Panc1 (cell line): ENCODE measurements at regions not wholly inside any gene's neighbourhood (a gene's known extent, or its start where the extent isn't known, plus 50 kb on each side); places are given as distances from the start of the nearest gene placed in this dataset.

Source experiments
- ATAC-seq: fragments of 200-7000 bp; cut with Tn5 transposase; 2 replicates; pipeline ENCODE4 v1.9.1; 2020; ENCODE audit warnings: mild to moderate bottlenecking, moderate library complexity
- BruUV-seq: library from RNA; stranded (reverse); fragments of 400-500 nt; replicated peaks from 2 replicates; lab custom pipeline; 2021; lab: Mats Ljungman, UMichigan
- CTCF ChIA-PET: fragments of 300-600 bp; sonication (Branson Sonifier 250); formaldehyde crosslinking; loops from one replicate; lab custom pipeline; 2022; ENCODE audit warnings: antibody characterized with exemption; lab: Charles Lee
- POLR2A ChIA-PET: fragments of 300-600 bp; sonication (Branson Sonifier 250); formaldehyde crosslinking; loops from one replicate; lab custom pipeline; 2022; ENCODE audit warnings: antibody characterized with exemption; lab: Charles Lee
- DNase-seq: peaks from one replicate; pipeline ENCODE4 v3.0.0-alpha.2; 2010; ENCODE audit warnings: low read depth, low spot score
- H3K27ac ChIP-seq: 2 replicates; pipeline ENCODE4 v1.5.1; 2011; ENCODE audit warnings: mild to moderate bottlenecking, low read length, inconsistent platforms
- H3K27me3 ChIP-seq: fragments of 200-500 bp; sonication (Bioruptor generic); 2 replicates; pipeline ENCODE4 v1.6.0; 2014; ENCODE audit warnings: low read length, inconsistent platforms; ENCODE audit not compliant: control insufficient read depth, insufficient read depth
- H3K36me3 ChIP-seq: fragments of 200-500 bp; sonication (Bioruptor generic); 2 replicates; pipeline ENCODE4 v1.5.1; 2014; ENCODE audit warnings: inconsistent platforms, mild to moderate bottlenecking, low read length, moderate library complexity; ENCODE audit not compliant: control insufficient read depth, insufficient read depth
- H3K4me1 ChIP-seq: 2 replicates; pipeline ENCODE4 v1.5.1; 2011; ENCODE audit warnings: inconsistent platforms, mild to moderate bottlenecking, low read length, moderate library complexity; ENCODE audit not compliant: control insufficient read depth, insufficient read depth
- H3K4me3 ChIP-seq, 2 experiments: 2 replicates each; pipeline ENCODE4 v1.5.1; 2011 to 2012; ENCODE audit warnings: low read depth in 2 of 2, low read length in 2 of 2, mild to moderate bottlenecking in 2 of 2, inconsistent platforms in 1 of 2, moderate library complexity in 1 of 2
- H3K9me3 ChIP-seq: fragments of 200-500 bp; sonication (Bioruptor generic); 2 replicates; pipeline ENCODE4 v1.5.1; 2014; ENCODE audit warnings: low read depth, mild to moderate bottlenecking, inconsistent platforms, low read length, moderate library complexity; ENCODE audit not compliant: control insufficient read depth, insufficient read depth
- CTCF ChIP-seq: fragments of 450-650 bp; IDR thresholded peaks from 2 replicates; pipeline ENCODE4 v1.5.1; 2017; ENCODE audit warnings: mild to moderate bottlenecking
- POLR2AphosphoS5 ChIP-seq: IDR thresholded peaks from 2 replicates; pipeline ENCODE4 v1.6.1; 2012; ENCODE audit warnings: mild to moderate bottlenecking, low read depth, low read length, moderate library complexity
- REST ChIP-seq, 2 experiments: IDR thresholded peaks; 2 replicates each; pipeline ENCODE4 v1.6.1; 2011 to 2012; ENCODE audit warnings: low read depth in 2 of 2, control low read depth in 1 of 2, low read length in 1 of 2, mild to moderate bottlenecking in 1 of 2, moderate library complexity in 1 of 2; ENCODE audit not compliant: insufficient read depth in 1 of 2
- SIN3A ChIP-seq: IDR thresholded peaks from 2 replicates; pipeline ENCODE4 v1.6.1; 2012; ENCODE audit warnings: low read depth, mild to moderate bottlenecking, low read length, moderate library complexity, borderline replicate concordance; ENCODE audit not compliant: insufficient read depth
- TCF7L2 ChIP-seq: IDR thresholded peaks from 2 replicates; pipeline ENCODE4 v1.6.1; 2011; ENCODE audit warnings: mild to moderate bottlenecking, low read depth, low read length, inconsistent platforms
- in situ Hi-C: cut with HindIII; loops from 2 replicates; pipeline ENCODE4 v1.10.0; 2016; ENCODE audit warnings: low sequenced_read_pairs, low pct_unique_long_range_greater_than_20kb
- intact Hi-C: fragments of 100-400 bp; cut with micrococcal nuclease; formaldehyde crosslinking; loops from one replicate; pipeline ENCODE4 v1.10.0; 2022; ENCODE audit not compliant: unreplicated experiment

- H3K4me3 ChIP-seq, result no peak overlapping the region
- H3K4me1 ChIP-seq, result no peaks in the 10 kb centered on the region
- TF ChIP-seq POLR2AphosphoS5 (no peak), REST (IDR thresholded peaks at IDR 0.05; ENCODE audit: insufficient read depth in 1 of 2, low read depth in 2 of 2, low read length in 1 of 2) (no peak), TCF7L2 (no peak), CTCF (no peak), SIN3A (no peak)
- no TSS peak for BruUV-seq
- DNase-seq, result no peak
- in situ Hi-C loops (no loop called here), intact Hi-C loops (no loop called here)
- no peaks in the 10 kb centered on the region for H3K27me3 ChIP-seq
- ChIA-PET CTCF (no interaction called here), POLR2A (no interaction called here)
- no peak for ATAC-seq
- H3K27ac ChIP-seq, result no peak overlapping the region
- H3K36me3 ChIP-seq, result no peaks in the 10 kb centered on the region
- no peaks in the 10 kb centered on the region; the same call in 1 of the 2 replicates for H3K9me3 ChIP-seq
Measured at GRCh38 chr5:119928974-119929373, 299.6 kb downstream of the FAM170A start.

GRCh38 chr5:119930490-119930889 is 301.1 kb downstream of the FAM170A start:
- no peaks in the 10 kb centered on the region for H3K36me3 ChIP-seq
- DNase-seq (no peak), ATAC-seq (no peak)
- in situ Hi-C loops (no loop called here), intact Hi-C loops (no loop called here)
- no peak overlapping the region for H3K27ac ChIP-seq
- TF ChIP-seq REST (IDR thresholded peaks at IDR 0.05; ENCODE audit: insufficient read depth in 1 of 2, low read depth in 2 of 2, low read length in 1 of 2), result no peak
- TF ChIP-seq SIN3A, result no peak
- TF ChIP-seq CTCF, result no peak
- no peak for TF ChIP-seq POLR2AphosphoS5
- no peak for TF ChIP-seq TCF7L2
- CTCF ChIA-PET, result no interaction called here
- H3K27me3 ChIP-seq, result no peaks in the 10 kb centered on the region
- POLR2A ChIA-PET, result no interaction called here
- BruUV-seq, result no TSS peak
- H3K4me3 ChIP-seq, result no peak overlapping the region
- no peaks in the 10 kb centered on the region; the same call in 1 of the 2 replicates for H3K9me3 ChIP-seq
- no peaks in the 10 kb centered on the region for H3K4me1 ChIP-seq
